Keratinocyte (primary cell): ENCODE measurements at regions not wholly inside any gene's neighbourhood (a gene's known extent, or its start where the extent isn't known, plus 50 kb on each side); places are given as distances from the start of the nearest gene placed in this dataset.

ENCODE experiments used
- EZH2 ChIP-seq: IDR thresholded peaks from one replicate; pipeline ENCODE4 v1.6.1; 2012; ENCODE audit warnings: inconsistent platforms, mild to moderate bottlenecking, low read length, moderate library complexity
- TF ChIP-seq, protein P1 (sequence below), 3 experiments: IDR thresholded peaks in 1 of 3; conservative IDR thresholded peaks in 1 of 3; optimal IDR thresholded peaks in 1 of 3; 2 replicates in 2 of 3; 3 replicates in 1 of 3; pipeline versions ENCODE3 to v1.5.1; 2011; ENCODE audit warnings: low read length in 3 of 3, mild to moderate bottlenecking in 3 of 3, moderate library complexity in 2 of 3, control low read depth in 1 of 3, inconsistent platforms in 1 of 3; ENCODE audit not compliant: insufficient read depth in 2 of 3; ENCODE audit errors: extremely low read depth in 1 of 3

DNA sequence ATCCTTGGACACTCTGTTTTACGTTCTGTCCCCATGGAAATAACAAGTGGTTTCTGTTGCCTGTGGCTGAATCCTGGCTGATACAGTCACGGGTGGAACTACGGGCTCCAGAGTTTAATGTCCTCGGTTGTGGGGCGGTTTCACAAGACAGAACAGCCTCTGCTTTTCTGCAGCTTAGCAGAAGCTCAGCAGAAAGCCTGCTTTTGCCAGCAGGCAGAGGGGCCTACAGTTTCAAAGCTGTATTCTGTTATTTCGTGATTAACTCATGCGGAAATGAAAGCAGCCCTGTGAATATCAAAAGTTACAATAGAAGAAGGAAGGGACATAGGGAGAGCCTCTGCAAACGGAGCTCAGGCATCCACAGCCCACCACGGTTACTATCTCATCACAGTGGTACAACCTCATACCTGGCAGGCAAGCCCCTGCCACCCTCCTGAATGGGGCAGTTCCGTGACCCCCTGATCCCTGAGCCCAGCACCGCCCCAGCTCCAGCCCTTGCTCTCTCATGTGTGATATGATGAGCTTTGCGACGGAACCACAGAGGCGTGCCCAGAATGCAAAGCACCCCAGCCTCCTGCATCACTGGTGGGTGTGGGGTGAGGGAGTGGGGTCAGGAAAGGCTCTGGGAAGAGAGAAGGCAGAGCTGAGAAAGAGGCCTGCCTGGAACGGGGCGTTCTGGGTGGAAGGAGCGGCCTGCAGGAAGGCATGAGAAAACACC, 360.6 kb downstream of the BRD1 start:
- TF ChIP-seq, protein P1, sequence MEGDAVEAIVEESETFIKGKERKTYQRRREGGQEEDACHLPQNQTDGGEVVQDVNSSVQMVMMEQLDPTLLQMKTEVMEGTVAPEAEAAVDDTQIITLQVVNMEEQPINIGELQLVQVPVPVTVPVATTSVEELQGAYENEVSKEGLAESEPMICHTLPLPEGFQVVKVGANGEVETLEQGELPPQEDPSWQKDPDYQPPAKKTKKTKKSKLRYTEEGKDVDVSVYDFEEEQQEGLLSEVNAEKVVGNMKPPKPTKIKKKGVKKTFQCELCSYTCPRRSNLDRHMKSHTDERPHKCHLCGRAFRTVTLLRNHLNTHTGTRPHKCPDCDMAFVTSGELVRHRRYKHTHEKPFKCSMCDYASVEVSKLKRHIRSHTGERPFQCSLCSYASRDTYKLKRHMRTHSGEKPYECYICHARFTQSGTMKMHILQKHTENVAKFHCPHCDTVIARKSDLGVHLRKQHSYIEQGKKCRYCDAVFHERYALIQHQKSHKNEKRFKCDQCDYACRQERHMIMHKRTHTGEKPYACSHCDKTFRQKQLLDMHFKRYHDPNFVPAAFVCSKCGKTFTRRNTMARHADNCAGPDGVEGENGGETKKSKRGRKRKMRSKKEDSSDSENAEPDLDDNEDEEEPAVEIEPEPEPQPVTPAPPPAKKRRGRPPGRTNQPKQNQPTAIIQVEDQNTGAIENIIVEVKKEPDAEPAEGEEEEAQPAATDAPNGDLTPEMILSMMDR (optimal IDR thresholded peaks at IDR 0.05 in 1 of 3, IDR thresholded peaks at IDR 0.05 in 1 of 3, conservative IDR thresholded peaks at IDR 0.05 in 1 of 3; ENCODE audit: extremely low read depth in 1 of 3, insufficient read depth in 2 of 3, low read length in 3 of 3): no peak
- TF ChIP-seq EZH2: no peak
